Dermis microvascular lymphatic vessel endothelial cell (primary cell): ENCODE measurements at regions not wholly inside any gene's neighbourhood (a gene's known extent, or its start where the extent isn't known, plus 50 kb on each side); places are given as distances from the start of the nearest gene placed in this dataset.
"Not testable (repeated sequence)": the region's sequence is repeated elsewhere in the genome, so short reads cannot be mapped to it uniquely, and the experiment has no call there.

Source experiments
- DNase-seq, 2 donors: peaks; one replicate each; pipeline versions ENCODE4 v3.0.0 to v3.0.0-alpha.2; 2010; ENCODE audit warnings: low read depth in 2 of 2

DNA sequence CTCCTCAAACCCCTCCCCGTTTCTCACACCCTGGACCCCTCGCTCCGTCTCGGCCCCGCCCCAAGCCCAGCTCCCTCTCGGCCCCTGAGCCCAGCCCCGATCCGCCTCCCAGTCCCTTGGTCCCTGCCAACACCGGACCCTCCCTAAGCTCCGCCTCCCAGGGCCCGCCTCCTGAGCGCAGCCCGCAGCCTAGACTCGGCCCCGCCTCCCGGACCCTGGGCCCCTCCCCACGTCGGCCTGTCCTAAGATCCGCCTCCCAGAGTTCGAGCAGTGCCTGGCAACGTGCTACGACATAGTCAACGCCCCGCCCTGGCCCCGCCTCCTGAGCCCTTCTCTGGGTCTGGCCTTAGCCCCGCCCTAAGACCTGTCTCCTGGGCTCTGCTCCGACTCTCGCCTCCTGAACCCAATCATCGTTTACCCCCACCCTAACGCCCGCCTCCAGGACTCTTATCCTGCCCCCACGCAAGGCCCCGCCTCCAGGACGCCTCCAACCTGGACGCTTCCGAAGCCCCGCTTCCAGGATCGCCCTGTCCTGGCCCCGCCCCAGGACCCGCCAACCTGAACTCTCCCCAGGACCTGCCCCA lies 53.1 kb upstream of the ROPN1B start:
- DNase-seq: peak; percentile 93 to 99

DNA sequence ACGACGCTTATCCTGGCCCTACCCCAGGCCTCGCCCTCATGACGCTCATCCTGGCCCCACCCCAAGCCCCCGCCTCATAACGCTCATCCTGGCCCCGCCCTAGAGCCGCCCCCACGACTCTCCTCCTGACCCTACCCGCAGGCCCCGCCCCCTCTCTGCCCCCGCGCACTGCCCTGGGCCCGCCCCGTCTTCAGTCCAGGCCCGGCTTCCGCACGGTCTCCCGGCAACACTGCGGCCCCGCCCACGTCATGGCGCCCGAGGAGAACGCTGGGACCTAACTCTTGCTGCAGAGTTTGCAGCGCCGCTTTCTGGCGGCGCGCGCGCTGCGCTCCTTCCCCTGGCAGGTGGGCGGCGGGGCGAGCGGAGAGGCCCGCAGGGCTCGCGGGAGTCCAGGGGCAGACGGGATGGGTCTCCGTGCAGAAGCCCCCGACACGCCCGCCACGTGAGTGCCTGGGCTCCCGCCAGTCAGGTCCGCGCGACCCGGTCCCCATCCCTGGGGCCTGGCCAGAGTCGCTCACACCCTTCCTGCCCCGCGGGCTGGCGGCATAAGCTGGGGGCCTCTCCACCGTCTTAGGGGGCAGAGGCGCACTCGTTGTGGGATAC lies 52.5 kb upstream of the ROPN1B start:
- peak; percentile 80 to 94 for DNase-seq

DNA sequence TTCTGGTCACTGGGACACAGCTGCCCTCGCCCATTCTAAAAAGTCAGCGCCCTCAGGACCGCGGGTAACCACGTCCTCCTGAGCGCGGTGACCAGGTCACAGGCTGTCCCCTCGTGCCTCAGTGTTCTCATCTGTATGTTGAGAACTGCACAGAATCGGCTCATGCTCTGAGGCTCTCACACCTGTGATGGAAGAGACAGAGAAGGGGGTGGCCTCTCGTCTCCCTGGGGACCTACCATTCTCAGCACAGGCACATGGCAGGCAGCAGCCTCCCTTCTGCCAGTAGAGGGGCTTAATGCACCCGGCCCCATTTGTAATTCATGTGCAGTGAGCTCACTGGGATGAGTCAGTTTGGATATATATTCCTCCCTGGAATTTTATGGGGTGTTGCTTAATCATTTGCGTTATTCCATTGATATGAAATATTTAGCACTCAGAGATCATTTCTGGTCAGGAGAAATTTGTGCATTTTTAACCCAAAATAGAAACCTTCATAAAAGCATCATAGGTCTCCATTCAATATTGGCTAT lies 51.9 kb upstream of the ROPN1B start:
- peak in 1 of 2 donors; percentile 5 for DNase-seq

DNA sequence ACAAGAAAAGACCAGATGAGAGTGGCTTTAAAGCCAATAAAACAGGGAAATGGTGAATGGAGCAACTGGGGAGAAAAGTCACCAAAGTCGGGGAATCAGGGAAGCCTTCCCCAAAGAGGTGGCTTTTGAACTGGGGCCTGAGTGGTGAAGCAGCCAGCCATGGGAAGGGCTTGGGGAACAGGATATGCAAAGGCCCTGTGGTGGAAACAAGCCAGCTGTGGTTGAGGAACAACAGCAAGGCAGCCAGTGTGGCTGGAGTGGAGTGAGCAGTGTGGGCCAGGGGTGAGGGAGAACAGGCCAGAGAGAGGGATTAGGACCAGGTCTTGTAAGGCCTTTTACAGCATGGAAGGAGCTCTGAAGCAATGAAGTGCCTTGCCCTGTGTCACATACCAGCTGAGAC lies 51.0 kb upstream of the ROPN1B start:
- DNase-seq: not testable (repeated sequence)

DNA sequence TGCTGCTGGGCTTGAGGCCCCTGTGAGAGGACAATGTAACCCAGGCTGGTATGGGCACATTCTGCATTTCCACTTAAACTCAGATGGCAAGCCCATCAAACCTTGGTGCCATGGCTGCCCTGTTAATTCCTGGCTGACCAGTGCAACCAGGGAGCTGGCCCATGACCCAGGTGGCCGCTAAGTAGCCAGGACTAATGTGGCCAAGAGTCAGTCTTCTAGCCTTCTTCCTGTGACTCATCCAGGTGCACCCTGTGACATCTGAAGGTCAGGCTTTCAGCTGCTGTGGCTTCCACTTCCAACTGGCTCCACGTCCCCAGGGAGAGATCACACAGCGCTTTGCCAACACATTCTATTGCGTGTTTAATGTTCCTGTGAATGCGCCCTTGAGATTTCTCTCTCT lies 50.5 kb upstream of the ROPN1B start:
- not testable (repeated sequence) for DNase-seq

DNA sequence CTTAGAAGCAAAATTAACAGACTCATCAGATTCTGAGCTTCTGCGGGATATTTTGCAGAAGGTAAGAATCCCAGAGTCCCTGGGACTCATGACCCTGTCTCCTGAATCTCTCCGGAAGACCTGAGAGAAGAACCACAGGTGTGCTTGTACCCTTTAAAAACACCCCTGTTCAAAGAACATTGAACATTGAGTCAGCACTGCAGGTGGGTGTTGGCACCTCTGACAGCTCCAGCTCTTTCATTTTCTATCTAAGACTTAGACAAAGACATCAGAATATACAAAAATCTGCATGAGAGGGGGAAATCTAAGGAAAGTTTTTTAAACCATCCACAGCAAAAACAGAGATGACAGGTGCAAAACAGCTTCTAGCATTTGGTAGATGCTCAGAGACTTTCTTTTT lies 50.1 kb upstream of the ROPN1B start:
- DNase-seq: not testable (repeated sequence)
